LNCAP (cell line): ENCODE measurements at regions not wholly inside any gene's neighbourhood (a gene's known extent, or its start where the extent isn't known, plus 50 kb on each side); places are given as distances from the start of the nearest gene placed in this dataset.

Experiments used
- TF ChIP-seq, protein P1 (sequence below): fragments of 450-650 bp; IDR thresholded peaks from 2 replicates; pipeline ENCODE4 v1.5.1; 2017; ENCODE audit warnings: mild to moderate bottlenecking

DNA sequence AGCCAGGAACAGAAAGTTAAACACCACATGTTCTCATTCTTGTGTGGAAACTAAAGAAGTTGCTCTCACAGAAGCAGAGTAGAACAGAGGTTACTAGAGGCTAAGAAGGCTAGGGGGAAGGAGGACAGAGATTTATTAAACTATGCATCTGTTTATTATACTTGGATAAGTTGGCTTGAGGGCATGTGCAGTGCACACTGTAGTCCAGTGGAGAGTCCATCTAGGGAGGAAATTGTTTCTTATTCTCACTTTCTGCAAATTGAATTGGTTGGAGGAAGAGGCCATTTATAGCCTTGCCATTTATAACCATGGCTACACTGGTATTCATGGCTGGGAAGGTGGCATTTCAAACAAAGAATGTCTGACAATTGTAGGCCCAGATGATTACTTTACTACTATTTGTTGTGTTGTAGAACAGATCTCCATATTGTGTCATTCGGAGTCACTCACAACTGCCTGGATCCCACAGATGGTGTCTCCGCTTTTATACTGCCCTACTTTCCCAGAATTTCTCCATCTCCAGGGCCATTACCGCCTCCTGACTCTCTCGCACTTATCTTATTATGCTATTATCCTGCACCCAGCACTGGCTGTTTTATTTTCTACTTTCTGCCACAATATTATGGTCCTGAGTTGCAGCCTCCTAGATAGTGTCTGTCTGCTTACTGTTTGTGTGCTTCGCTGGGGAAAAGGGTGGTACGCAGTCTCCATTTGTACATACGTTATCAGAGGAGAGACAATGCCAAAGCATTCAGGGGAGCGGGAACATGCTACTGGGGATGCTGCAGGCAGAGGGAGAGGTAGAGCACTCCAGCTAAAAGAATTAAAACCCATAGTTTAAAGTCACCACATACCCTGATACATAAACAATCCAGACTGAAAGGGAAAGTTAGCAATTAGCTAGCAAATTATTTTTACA, 169.3 kb upstream of the BLID start:
- TF ChIP-seq, protein P1, sequence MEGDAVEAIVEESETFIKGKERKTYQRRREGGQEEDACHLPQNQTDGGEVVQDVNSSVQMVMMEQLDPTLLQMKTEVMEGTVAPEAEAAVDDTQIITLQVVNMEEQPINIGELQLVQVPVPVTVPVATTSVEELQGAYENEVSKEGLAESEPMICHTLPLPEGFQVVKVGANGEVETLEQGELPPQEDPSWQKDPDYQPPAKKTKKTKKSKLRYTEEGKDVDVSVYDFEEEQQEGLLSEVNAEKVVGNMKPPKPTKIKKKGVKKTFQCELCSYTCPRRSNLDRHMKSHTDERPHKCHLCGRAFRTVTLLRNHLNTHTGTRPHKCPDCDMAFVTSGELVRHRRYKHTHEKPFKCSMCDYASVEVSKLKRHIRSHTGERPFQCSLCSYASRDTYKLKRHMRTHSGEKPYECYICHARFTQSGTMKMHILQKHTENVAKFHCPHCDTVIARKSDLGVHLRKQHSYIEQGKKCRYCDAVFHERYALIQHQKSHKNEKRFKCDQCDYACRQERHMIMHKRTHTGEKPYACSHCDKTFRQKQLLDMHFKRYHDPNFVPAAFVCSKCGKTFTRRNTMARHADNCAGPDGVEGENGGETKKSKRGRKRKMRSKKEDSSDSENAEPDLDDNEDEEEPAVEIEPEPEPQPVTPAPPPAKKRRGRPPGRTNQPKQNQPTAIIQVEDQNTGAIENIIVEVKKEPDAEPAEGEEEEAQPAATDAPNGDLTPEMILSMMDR: no peak

DNA sequence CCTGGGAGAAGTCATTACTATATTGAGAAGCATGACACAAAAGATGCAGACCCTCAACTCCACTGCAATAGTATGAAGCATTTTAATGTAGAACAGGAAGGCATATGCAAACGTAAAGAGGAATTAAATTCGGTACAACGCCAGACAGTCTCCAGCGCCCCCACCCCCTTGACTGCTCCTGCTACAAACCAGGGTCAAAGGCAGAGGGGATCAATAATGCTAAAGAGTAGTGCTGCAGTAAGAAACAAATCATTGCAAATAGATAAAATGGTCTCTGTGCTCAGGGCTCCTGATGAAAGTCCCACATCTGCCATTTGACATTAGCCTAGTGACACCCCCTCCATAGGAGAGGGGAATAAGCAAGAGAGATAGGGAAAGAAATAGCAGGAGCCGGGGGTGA, 164.9 kb upstream of the BLID start:
- TF ChIP-seq, protein P1: no peak

DNA sequence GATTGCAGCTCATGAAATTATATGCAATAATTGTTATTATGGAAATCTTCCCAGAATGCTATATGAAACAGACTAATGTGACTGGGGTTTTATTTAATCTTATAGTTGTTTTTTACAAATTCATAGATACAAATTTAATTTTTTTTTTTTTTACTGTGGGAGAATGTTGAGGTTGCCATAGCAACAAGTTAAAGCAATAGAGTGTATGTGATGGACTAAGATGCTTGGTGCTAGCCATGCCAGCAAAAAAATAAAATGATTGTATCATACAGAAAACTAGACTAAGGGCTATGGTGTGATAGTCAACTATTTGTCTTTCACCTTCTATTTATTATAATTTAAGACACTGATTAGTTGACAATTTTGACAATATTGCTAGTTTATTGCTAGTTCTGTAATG, 163.2 kb upstream of the BLID start:
- TF ChIP-seq, protein P1: no peak

DNA sequence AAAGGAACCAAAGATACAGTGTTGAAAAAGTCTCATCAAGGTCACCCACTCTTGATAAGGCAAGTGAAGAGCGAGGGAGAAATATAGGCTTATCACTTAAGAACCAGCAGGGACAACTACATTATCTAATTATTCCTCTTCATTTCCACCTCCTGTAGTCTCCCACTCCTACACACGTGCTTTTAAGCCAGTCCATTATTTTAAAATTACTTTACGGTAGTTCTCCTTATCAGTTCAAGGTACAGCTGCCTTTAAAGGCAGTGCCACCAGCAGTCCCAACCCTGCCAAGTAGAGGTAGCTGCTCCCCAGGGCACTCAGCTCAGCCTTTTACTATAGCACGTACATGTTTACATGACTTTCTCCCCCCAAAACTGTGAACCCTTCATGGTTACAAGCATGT, 161.5 kb upstream of the BLID start:
- TF ChIP-seq, protein P1: no peak

DNA sequence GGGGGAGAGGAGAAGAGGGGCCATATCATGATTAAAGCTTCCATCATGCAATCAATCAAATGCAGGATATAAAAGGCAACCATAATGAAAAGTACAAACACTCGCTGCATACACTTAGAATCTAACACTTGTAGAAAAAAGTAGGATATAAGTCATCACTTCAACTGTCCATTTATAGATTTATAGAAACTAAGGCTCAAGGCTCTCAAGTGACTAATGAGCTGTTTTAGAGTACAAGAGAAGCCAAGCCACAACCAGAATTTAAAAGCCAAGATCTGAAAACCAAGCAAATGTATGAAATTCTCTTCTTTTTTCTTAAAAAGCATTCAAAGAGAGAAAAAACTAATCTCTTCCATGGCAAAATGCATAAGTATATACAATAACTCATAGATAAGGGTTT, 160.2 kb upstream of the BLID start:
- TF ChIP-seq, protein P1: no peak

DNA sequence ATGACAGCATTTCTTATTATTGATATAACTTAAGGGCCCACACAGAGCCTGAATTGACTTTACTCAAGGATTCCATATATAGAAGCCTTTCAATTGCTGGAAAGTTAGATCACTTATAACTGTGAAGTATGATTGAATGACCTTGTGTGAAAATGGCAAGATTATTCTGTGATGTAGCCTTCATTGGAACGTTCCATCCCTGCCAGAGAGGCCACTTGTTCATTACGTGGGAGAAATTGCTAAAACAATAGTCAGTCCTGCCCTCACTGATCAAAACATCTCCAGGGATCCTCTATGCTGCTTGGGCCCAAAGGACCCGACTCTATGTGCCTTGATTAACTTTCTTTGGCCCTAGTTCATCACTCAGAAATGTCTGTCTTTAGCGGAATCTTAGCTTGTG, 159.5 kb upstream of the BLID start:
- TF ChIP-seq, protein P1: no peak

DNA sequence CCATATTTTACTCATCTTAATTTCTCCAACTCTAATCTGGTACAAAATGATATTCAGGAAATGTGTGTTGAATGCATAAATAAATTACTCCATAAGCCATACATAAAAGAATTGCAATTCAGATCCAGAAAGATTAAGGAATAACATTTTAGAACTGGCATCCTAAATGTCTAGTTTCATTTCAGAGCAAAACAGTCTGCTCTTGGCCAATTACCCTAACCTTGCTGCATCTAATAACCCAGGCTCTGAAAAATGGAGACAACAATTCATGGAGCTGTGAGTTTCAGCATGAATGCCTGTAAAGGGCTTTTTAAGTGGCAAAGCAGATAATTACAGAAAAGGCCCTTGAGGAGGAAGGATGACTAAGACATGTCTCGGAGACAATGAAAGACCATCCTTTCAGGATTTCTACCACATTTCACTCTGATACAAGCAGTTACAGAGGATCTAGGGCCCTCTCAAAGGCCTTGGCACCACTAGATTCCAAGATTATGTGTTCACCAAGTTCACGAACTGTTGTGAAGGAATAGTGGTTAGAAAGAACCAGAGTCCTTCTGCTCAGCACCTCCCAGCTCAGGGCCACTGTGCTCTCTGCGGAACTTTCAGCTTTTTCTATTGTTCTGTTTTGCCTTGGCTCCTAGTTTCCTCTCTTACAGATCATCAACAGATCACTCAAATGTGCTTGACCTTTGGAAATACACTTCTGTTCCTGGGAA, 157.6 kb upstream of the BLID start:
- TF ChIP-seq, protein P1: no peak
